Midbrain (tissue), 1 donor: ENCODE measurements at regions not wholly inside any gene's neighbourhood (a gene's known extent, or its start where the extent isn't known, plus 50 kb on each side); places are given as distances from the start of the nearest gene placed in this dataset.

ENCODE experiments used
- DNase-seq: peaks from one replicate; lab custom pipeline; 2025; lab: John Stamatoyannopoulos, UW

GRCh38 chr12:114253976-114254778 is 151.8 kb downstream of the TBX5 start:
- DNase-seq: no peak

DNA sequence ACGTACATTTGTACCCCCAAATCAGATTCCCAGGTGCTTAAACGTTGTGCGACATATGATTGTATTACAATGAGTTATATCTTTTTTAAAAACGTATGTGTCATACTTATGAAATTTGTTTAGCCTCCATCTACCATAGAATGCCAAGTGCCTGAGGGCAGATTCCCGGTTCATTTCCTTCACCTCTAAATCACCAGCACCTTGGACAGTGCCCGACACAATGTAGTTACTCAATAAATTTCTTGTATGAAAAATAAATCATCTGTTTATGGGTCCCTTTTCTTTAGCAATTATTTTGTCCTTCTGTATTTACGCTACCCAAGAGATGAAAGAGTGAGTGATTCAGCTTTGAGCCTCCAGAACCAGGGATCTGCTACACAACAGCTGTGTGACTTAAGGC is 157.4 kb downstream of the TBX5 start:
- DNase-seq: no peak

DNA sequence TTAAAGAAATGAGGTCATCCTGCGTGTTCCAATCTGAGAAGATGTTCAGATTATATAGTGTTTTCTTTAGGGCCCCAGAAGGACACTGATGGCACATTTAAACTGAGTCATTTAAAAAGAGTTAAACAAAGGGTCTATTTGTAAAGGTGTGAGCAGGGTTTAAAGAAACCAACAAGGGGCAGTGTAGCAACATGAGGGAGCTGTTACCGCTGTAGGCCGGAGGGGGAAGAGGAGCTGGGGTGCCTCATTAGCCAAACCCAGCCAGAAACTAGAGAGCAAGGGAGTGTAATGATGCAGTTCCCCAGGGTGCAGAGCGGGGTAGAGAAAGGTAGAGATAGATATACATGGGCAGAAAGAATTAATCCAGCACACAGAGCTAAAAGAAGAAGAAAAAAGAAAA is 160.4 kb downstream of the TBX5 start:
- DNase-seq: no peak

DNA sequence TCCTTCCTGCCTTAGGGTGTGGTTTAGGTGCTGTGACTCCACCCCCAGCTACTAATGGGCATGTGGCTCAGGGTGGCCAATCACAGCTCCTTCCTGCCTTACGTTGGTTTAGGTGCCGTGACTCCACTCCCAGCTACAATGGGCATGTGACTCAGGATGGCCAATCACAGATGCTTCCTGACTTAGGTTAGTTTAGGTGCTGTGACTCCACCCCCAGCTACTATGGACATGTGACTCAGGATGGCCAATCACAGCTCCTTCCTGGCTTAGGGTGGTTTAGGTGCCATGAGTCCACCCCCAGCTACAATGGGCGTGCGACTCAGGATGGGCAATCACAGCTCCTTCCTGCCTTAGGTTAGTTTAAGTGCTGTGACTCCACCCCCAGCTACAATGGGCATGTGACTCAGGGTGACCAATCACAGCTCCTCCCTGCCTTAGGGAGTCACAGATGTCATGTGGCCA is 163.9 kb downstream of the TBX5 start:
- no peak for DNase-seq

- DNase-seq: no peak
These were observed 165.7 kb downstream of the TBX5 start for GRCh38 chr12:114240288-114240687.

- DNase-seq: no peak
These were observed 167.1 kb downstream of the TBX5 start for GRCh38 chr12:114238808-114239207.

- no peak for DNase-seq
These were observed 168.7 kb downstream of the TBX5 start for GRCh38 chr12:114237230-114237629.

DNA sequence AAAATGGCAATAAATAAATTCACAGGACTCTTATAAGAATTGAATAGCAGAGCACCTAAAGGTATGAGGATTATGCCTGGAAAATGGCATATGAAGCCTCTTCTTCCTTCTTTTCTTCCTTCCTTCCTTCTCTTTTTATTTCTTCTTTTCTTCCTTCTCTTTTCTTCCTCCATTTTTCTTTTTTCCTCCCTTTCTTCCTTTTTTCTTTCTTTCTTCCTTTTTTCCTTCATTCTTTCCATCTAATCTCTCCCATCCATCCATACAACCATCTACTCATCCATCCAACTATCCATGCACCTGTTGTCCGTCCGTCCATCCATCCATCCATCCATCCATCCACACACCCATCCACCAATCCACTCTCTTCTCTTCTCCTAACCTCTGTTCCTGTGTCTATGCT is 173.8 kb downstream of the TBX5 start:
- no peak for DNase-seq

GRCh38 chr12:114229150-114229549 is 176.8 kb downstream of the TBX5 start:
- no peak for DNase-seq

GRCh38 chr12:114226241-114226928 is 179.6 kb downstream of the TBX5 start:
- DNase-seq: no peak

DNA sequence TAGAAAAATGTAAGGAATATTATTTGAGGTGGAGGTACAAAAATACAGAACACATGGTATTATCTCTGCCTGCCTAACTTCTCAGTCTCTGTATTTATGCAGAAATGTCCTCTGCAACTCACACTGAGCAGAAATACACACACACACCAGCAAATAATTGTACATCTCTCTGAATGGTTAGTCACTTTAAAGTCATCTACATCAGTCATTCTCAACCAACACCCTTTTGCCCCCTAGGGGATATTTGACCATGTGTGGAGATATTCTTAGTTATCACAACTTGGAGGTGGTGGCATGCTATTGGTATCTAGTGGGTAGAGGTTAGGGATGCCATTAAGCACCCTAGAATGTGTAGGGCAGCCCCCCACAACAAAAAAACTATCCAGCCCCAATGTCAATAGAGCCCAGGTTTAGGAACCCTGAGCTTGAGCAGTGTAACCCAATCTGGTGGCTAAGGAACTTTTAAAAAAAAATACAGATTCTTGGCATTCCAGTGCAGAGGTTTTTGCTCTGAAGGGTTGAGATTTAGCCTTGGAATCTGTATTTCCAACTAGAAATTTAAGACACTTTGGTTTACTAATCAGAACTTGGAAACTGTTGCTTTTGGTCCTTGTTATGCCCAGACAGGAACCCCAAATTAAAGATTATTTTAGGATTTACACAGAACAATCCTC is 183.8 kb downstream of the TBX5 start:
- DNase-seq: no peak

GRCh38 chr12:114221136-114221833 is 184.7 kb downstream of the TBX5 start:
- no peak for DNase-seq

DNA sequence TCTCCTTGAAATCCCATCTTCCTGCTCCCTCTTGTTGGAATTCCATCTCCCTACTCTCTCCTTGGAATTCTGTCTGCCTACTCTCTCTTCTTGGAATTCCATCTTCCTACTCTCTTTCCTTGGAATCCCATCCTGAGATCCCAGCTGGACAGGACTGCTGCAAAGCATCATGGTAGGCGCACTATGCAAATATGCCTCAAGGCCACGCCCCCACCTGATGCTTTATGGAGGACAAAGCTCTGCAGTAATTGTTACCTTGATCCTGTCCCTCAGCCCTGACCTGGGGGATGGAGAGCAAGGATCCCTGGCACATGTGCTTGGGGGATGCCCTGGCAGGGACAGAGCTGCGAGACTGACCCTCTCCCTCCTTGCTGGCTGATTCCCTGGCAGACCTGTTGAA is 185.6 kb downstream of the TBX5 start:
- no peak for DNase-seq

DNA sequence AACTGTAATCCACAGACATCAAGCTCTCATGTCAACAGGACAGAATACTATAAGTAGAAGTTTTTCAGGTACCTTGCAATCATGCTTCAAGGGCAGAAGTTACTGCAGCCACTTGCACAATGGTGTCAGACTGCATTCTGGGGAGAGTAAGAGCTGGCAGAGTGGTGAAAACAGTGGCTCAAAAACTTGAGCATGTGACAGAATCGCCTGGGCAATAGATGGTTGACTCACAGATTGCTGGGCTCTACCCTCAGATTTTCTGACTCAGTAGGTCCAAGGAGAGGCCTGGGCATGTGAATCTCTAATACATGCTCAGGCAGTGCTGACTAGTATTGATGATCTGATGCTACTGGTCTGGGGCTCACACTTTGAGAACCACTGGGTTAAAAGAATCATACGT is 187.8 kb downstream of the TBX5 start:
- DNase-seq: no peak

DNA sequence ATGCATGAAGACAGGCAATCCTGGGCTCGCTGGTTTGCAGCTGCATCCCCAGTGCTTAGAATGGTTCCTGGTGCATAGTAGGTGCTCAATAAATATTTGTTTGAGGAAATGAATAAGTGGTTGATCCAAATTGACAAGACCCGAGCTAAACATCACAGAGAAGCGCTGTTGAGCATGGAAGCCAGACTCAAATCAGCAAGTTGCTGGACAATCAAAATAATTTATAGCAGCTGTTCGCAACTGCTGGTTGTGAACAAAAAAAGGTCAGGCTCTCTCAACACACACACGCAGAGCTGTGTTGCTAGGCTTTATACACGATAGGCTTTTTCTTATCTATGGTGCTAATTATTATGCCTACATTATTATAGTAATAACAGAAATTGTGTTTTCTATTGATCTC is 190.2 kb downstream of the TBX5 start:
- no peak for DNase-seq

DNA sequence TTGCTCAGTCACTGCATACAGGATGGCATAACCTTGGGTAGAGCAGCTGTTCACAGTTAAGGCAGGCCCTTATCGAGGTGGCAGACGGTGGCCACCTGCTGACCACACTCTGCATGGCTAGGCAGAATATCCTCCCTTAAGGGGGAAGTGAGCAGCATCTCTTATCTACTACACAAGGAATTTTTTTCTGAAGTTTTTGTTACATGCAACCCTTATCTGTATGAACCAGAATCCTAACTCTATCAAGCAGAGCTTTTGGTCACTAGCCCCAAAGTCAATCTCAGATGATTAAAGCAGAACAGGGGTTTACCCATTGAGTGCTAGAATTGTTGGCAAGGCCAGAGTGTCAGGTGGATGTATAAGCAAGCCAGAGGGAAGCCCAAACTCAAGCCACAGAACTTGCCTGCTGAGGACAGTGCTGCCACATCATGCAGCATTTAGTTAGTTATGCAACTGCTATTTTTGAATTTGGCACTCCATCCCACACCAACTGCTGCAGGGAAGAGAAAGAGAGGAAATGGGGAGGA is 192.8 kb downstream of the TBX5 start:
- DNase-seq: no peak

- DNase-seq: no peak
These were observed 196.1 kb downstream of the TBX5 start for GRCh38 chr12:114209861-114210260.

GRCh38 chr12:114206525-114206924 is 199.4 kb downstream of the TBX5 start:
- no peak for DNase-seq

GRCh38 chr12:114201794-114202193 is 204.2 kb downstream of the TBX5 start:
- no peak for DNase-seq

- DNase-seq: no peak
These were observed 211.0 kb downstream of the TBX5 start for GRCh38 chr12:114194956-114195355.

- no peak for DNase-seq
These were observed 211.9 kb downstream of the TBX5 start for GRCh38 chr12:114194066-114194465.

- no peak for DNase-seq
These were observed 212.5 kb downstream of the TBX5 start for GRCh38 chr12:114193474-114193873.
